HepG2 (cell line): ENCODE measurements at regions not wholly inside any gene's neighbourhood (a gene's known extent, or its start where the extent isn't known, plus 50 kb on each side); places are given as distances from the start of the nearest gene placed in this dataset.

Experiments
- ATAC-seq: fragments of 200-7000 bp; cut with Tn5 transposase; 3 replicates; pipeline ENCODE4 v1.9.1; 2020; ENCODE audit warnings: mild to moderate bottlenecking, moderate library complexity
- BruUV-seq: library from RNA; stranded (reverse); fragments of 400-500 nt; replicated peaks from 2 replicates; lab custom pipeline; 2021; lab: Mats Ljungman, UMichigan
- CTCF ChIA-PET: fragments of 300-600 bp; formaldehyde crosslinking; extraction: SDS; loops from one replicate; lab custom pipeline; 2021; ENCODE audit warnings: low total read pairs, inconsistent platforms, low intra/inter-chr PET ratio; lab: Yijun Ruan, JAX
- POLR2A ChIA-PET: fragments of 350-600 bp; sonication (Branson Sonifier 250); formaldehyde crosslinking; loops from one replicate; lab custom pipeline; 2020; ENCODE audit warnings: antibody characterized with exemption, inconsistent platforms; lab: Yijun Ruan, JAX
- DNase-seq: peaks from one replicate; pipeline ENCODE4 v3.0.0-alpha.2; 2015; ENCODE audit warnings: low spot score
- FAIRE-seq: peaks from 3 replicates; lab custom pipeline; 2011; peaks lifted over from hg19 to GRCh38; lab: Jason Lieb, UNC
- H2AFZ ChIP-seq: one replicate; pipeline ENCODE4 v1.6.1; 2011; ENCODE audit warnings: low read length, inconsistent platforms
- H3K27ac ChIP-seq: fragments of 300-600 bp; 3 replicates; pipeline ENCODE4 v1.8.0; 2011; ENCODE audit warnings: mixed run types, mild to moderate bottlenecking, mixed read lengths, low read length, inconsistent platforms; ENCODE audit not compliant: insufficient read depth; ENCODE audit errors: extremely low read length
- H3K27me3 ChIP-seq, 2 experiments: fragments of 200-600 bp in 1 of 2; 2 replicates in 1 of 2; 3 replicates in 1 of 2; pipeline versions ENCODE4 v1.6.0 to v1.8.0; 2011; ENCODE audit warnings: low read length in 2 of 2, mild to moderate bottlenecking in 2 of 2, moderate library complexity in 2 of 2, inconsistent platforms in 1 of 2; ENCODE audit not compliant: insufficient read depth in 2 of 2, control insufficient read depth in 1 of 2
- H3K36me3 ChIP-seq, 2 experiments: fragments of 200-600 bp in 1 of 2; replicated peaks in 1 of 2; 2 replicates in 1 of 2; 3 replicates in 1 of 2; pipeline versions ENCODE4 v1.5.1 to v1.8.0; 2011; ENCODE audit warnings: low read length in 2 of 2, inconsistent platforms in 1 of 2; ENCODE audit not compliant: insufficient read depth in 2 of 2, control insufficient read depth in 1 of 2
- H3K4me1 ChIP-seq: 2 replicates; pipeline ENCODE4 v1.5.1; 2012; ENCODE audit warnings: low read length, inconsistent platforms; ENCODE audit not compliant: insufficient read depth
- H3K4me2 ChIP-seq: 2 replicates; pipeline ENCODE4 v1.6.0; 2011; ENCODE audit warnings: low read depth, low read length, inconsistent platforms
- H3K4me3 ChIP-seq, 3 experiments: fragments of 200-600 bp in 1 of 3; sonication (generic), shearing (Covaris generic) in 1 of 3; replicated peaks in 1 of 3; 2 replicates each; pipeline ENCODE4 v1.5.1; 2011 to 2016; ENCODE audit warnings: low read length in 3 of 3, inconsistent platforms in 2 of 3, low read depth in 2 of 3, mild to moderate bottlenecking in 2 of 3, control low read depth in 1 of 3, mixed read lengths in 1 of 3; ENCODE audit not compliant: insufficient read depth in 1 of 3
- H3K79me2 ChIP-seq: one replicate; pipeline ENCODE4 v1.6.1; 2011; ENCODE audit warnings: low read length, inconsistent platforms; ENCODE audit not compliant: insufficient read depth
- H3K9ac ChIP-seq: 2 replicates; pipeline ENCODE4 v1.6.0; 2011; ENCODE audit warnings: mild to moderate bottlenecking, low read depth, low read length, inconsistent platforms; ENCODE audit not compliant: insufficient read depth
- H3K9me3 ChIP-seq: 2 replicates; pipeline ENCODE4 v1.5.1; 2012; ENCODE audit warnings: mild to moderate bottlenecking, low read length
- H4K20me1 ChIP-seq: 2 replicates; pipeline ENCODE4 v1.6.0; 2011; ENCODE audit warnings: inconsistent platforms, mild to moderate bottlenecking, low read length, moderate library complexity; ENCODE audit not compliant: insufficient read depth
- BORCS8-MEF2B ChIP-seq: sonication (generic); formaldehyde crosslinking; IDR thresholded peaks from 2 replicates; pipeline ENCODE4 v1.8.0; 2022; ENCODE audit warnings: mild to moderate bottlenecking, missing genetic modification reagents
- HNF1B ChIP-seq: sonication (generic); formaldehyde crosslinking; IDR thresholded peaks from 2 replicates; pipeline ENCODE4 v1.5.1; 2020; ENCODE audit warnings: mild to moderate bottlenecking, moderate library complexity, missing genetic modification reagents
- IRF2 ChIP-seq: IDR thresholded peaks from 2 replicates; pipeline ENCODE4 v1.6.1; 2018; ENCODE audit warnings: missing genetic modification reagents, missing compliant biosample characterization
- MEIS2 ChIP-seq: sonication (generic); formaldehyde crosslinking; IDR thresholded peaks from 2 replicates; pipeline ENCODE4 v1.9.0; 2021; ENCODE audit warnings: mild to moderate bottlenecking, missing genetic modification reagents
- PRPF4 ChIP-seq: fragments of 200-400 bp; formaldehyde crosslinking; IDR thresholded peaks from 2 replicates; pipeline ENCODE4 v1.6.1; 2016; ENCODE audit warnings: low read length, low read depth; ENCODE audit not compliant: poor library complexity, severe bottlenecking
- REST ChIP-seq, 2 experiments: IDR thresholded peaks; 2 replicates each; pipeline ENCODE4 v1.6.1; 2011 to 2012; ENCODE audit warnings: low read length in 2 of 2, borderline replicate concordance in 1 of 2, low read depth in 1 of 2, mild to moderate bottlenecking in 1 of 2, moderate library complexity in 1 of 2
- REXO4 ChIP-seq: sonication (generic); formaldehyde crosslinking; IDR thresholded peaks from 2 replicates; pipeline ENCODE4 v1.8.0; 2022; ENCODE audit warnings: missing genetic modification reagents, mild to moderate bottlenecking, borderline replicate concordance
- RXRB ChIP-seq: IDR thresholded peaks from 2 replicates; pipeline ENCODE4 v1.6.1; 2016; ENCODE audit warnings: borderline replicate concordance, missing genetic modification reagents, missing compliant biosample characterization
- SCMH1 ChIP-seq: sonication (generic); formaldehyde crosslinking; IDR thresholded peaks from 2 replicates; pipeline ENCODE4 v1.9.0; 2021; ENCODE audit warnings: missing genetic modification reagents, mild to moderate bottlenecking, borderline replicate concordance
- STAT5B ChIP-seq: sonication (generic); formaldehyde crosslinking; IDR thresholded peaks from 2 replicates; pipeline ENCODE4 v1.4.0; 2020; ENCODE audit warnings: missing genetic modification reagents
- TP53 ChIP-seq: sonication (generic); formaldehyde crosslinking; conservative IDR thresholded peaks from 2 replicates; pipeline ENCODE4 v1.4.0; 2020; ENCODE audit warnings: missing genetic modification reagents
- ZNF367 ChIP-seq: sonication (generic); formaldehyde crosslinking; IDR thresholded peaks from 2 replicates; pipeline ENCODE4 v1.4.0; 2020; ENCODE audit warnings: missing genetic modification reagents, borderline replicate concordance
- ZNF44 ChIP-seq: sonication (generic); formaldehyde crosslinking; IDR thresholded peaks from 2 replicates; pipeline ENCODE4 v1.5.1; 2020; ENCODE audit warnings: mild to moderate bottlenecking, missing genetic modification reagents
- ZNF775 ChIP-seq: sonication (generic); formaldehyde crosslinking; IDR thresholded peaks from 2 replicates; pipeline ENCODE4 v1.4.0; 2020; ENCODE audit warnings: missing genetic modification reagents, mild to moderate bottlenecking, moderate library complexity, borderline replicate concordance
- in situ Hi-C: cut with HindIII; loops from 2 replicates; pipeline ENCODE4 v1.10.0; 2017; ENCODE audit warnings: low pct_unique_long_range_greater_than_20kb; ENCODE audit not compliant: extremely low pct_ligation_motif_present
- intact Hi-C: fragments of 100-400 bp; cut with micrococcal nuclease; formaldehyde crosslinking; loops from one replicate; pipeline ENCODE4 v1.10.0; 2022; ENCODE audit not compliant: unreplicated experiment
- TF ChIP-seq, protein P1 (sequence below): IDR thresholded peaks from 2 replicates; pipeline ENCODE4 v1.6.1; 2016; ENCODE audit warnings: low read depth
- TF ChIP-seq, protein P2 (sequence below): sonication (generic); formaldehyde crosslinking; IDR thresholded peaks from 2 replicates; pipeline ENCODE4 v1.4.0; 2020; ENCODE audit warnings: missing genetic modification reagents

- TF ChIP-seq, protein P1, sequence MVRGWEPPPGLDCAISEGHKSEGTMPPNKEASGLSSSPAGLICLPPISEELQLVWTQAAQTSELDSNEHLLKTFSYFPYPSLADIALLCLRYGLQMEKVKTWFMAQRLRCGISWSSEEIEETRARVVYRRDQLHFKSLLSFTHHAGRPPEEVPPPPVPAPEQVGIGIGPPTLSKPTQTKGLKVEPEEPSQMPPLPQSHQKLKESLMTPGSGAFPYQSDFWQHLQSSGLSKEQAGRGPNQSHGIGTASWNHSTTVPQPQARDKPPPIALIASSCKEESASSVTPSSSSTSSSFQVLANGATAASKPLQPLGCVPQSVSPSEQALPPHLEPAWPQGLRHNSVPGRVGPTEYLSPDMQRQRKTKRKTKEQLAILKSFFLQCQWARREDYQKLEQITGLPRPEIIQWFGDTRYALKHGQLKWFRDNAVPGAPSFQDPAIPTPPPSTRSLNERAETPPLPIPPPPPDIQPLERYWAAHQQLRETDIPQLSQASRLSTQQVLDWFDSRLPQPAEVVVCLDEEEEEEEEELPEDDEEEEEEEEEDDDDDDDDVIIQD (CRISPR knock-in tag): no peak
- TF ChIP-seq, protein P2, sequence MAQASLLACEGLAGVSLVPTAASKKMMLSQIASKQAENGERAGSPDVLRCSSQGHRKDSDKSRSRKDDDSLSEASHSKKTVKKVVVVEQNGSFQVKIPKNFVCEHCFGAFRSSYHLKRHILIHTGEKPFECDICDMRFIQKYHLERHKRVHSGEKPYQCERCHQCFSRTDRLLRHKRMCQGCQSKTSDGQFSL: no peak
- TF ChIP-seq IRF2 (CRISPR knock-in tag) (no peak), SCMH1 (no peak)
- TF ChIP-seq, all 625 proteins: peak for 0
Measured at GRCh38 chr9:90502134-90502533, 140.5 kb downstream of the DIRAS2 start (continued).

- Histone ChIP-seq H4K20me1 (no peaks in the 10 kb centered on the region), H3K4me3 (no peak overlapping the region), H3K79me2 (no peaks in the 10 kb centered on the region), H3K27ac (no peak overlapping the region), H3K9me3 (no peaks in the 10 kb centered on the region), H3K4me2 (no peak overlapping the region), H3K27me3 (no peaks in the 10 kb centered on the region; a peak in 1 of 5 replicates), H3K36me3 (no peaks in the 10 kb centered on the region), H2AFZ (no peak overlapping the region), H3K4me1 (no peaks in the 10 kb centered on the region), H3K9ac (no peak overlapping the region)
- no peak for ATAC-seq
- intact Hi-C loops (no loop called here), in situ Hi-C loops (no loop called here)
- no peak for FAIRE-seq
- CTCF ChIA-PET: no interaction called here
- DNase-seq: no peak
- POLR2A ChIA-PET: no interaction called here
- BruUV-seq: no TSS peak
- TF ChIP-seq ZNF367 (no peak), STAT5B (CRISPR knock-in tag) (no peak), RXRB (CRISPR knock-in tag) (no peak), PRPF4 (no peak), REST (IDR thresholded peaks at IDR 0.05; ENCODE audit: borderline replicate concordance in 1 of 2, low read depth in 1 of 2, low read length in 2 of 2) (no peak), TP53 (CRISPR knock-in tag) (no peak), HNF1B (CRISPR knock-in tag) (no peak), BORCS8-MEF2B (CRISPR knock-in tag) (no peak), MEIS2 (CRISPR knock-in tag) (no peak), REXO4 (CRISPR knock-in tag) (no peak), ZNF775 (CRISPR knock-in tag) (no peak), ZNF44 (CRISPR knock-in tag) (no peak)
Measured at GRCh38 chr9:90504486-90504885, 138.1 kb downstream of the DIRAS2 start.
